BLaER1 (cell line): ENCODE measurements at regions not wholly inside any gene's neighbourhood (a gene's known extent, or its start where the extent isn't known, plus 50 kb on each side); places are given as distances from the start of the nearest gene placed in this dataset.

Experiments
- H3K27ac ChIP-seq: shearing (Covaris generic); formaldehyde crosslinking; 2 replicates; pipeline ENCODE4 v1.8.1; 2022
- H3K27me3 ChIP-seq: shearing (Covaris generic); formaldehyde crosslinking; 2 replicates; pipeline ENCODE4 v1.8.1; 2022
- H3K36me3 ChIP-seq: shearing (Covaris generic); formaldehyde crosslinking; 2 replicates; pipeline ENCODE4 v1.8.1; 2022
- H3K4me1 ChIP-seq: shearing (Covaris generic); formaldehyde crosslinking; 2 replicates; pipeline ENCODE4 v1.8.1; 2022
- H3K4me2 ChIP-seq: shearing (Covaris generic); formaldehyde crosslinking; 2 replicates; pipeline ENCODE4 v1.8.1; 2022
- H3K4me3 ChIP-seq: shearing (Covaris generic); formaldehyde crosslinking; 2 replicates; pipeline ENCODE4 v1.8.1; 2022
- H3K9ac ChIP-seq: shearing (Covaris generic); formaldehyde crosslinking; 2 replicates; pipeline ENCODE4 v1.8.1; 2022
- H3K9me3 ChIP-seq: shearing (Covaris generic); formaldehyde crosslinking; 2 replicates; pipeline ENCODE4 v1.8.1; 2022
- H4K20me1 ChIP-seq: shearing (Covaris generic); formaldehyde crosslinking; 2 replicates; pipeline ENCODE4 v1.8.1; 2022
- Cebpa-rat ChIP-seq: shearing (Covaris generic); IDR thresholded peaks from 2 replicates; pipeline ENCODE4 v1.8.1; 2022

- no peak overlapping the region for H3K9ac ChIP-seq
- H3K4me3 ChIP-seq = no peak overlapping the region
- no peak overlapping the region for H3K27ac ChIP-seq
- H3K27me3 ChIP-seq = no peaks in the 10 kb centered on the region
- TF ChIP-seq Cebpa-rat = no peak
- no peaks in the 10 kb centered on the region for H4K20me1 ChIP-seq
- H3K36me3 ChIP-seq = no peaks in the 10 kb centered on the region
- no peak overlapping the region for H3K4me2 ChIP-seq
- no peaks in the 10 kb centered on the region for H3K9me3 ChIP-seq
- peaks cover 9% of the 10 kb centered on the region for H3K4me1 ChIP-seq
These were observed 176.2 kb downstream of the PTEN start for GRCh38 chr10:88039496-88040200.

- Histone ChIP-seq H4K20me1 (no peaks in the 10 kb centered on the region), H3K27me3 (no peaks in the 10 kb centered on the region), H3K27ac (no peak overlapping the region), H3K9ac (no peak overlapping the region), H3K4me3 (no peak overlapping the region), H3K36me3 (no peaks in the 10 kb centered on the region), H3K4me1 (peaks cover 27% of the 10 kb centered on the region), H3K4me2 (no peak overlapping the region), H3K9me3 (no peaks in the 10 kb centered on the region)
- TF ChIP-seq Cebpa-rat = no peak
These were observed 178.1 kb downstream of the PTEN start for GRCh38 chr10:88041243-88042159.

- Histone ChIP-seq H3K27ac (no peak overlapping the region), H3K27me3 (no peaks in the 10 kb centered on the region)
These were observed 179.0 kb downstream of the PTEN start for GRCh38 chr10:88042160-88043100.

GRCh38 chr10:88045096-88045495, 181.7 kb downstream of the PTEN start:
- peak overlapping the region; percentile 16; the same call in 1 of the 2 replicates for H3K27ac ChIP-seq
- TF ChIP-seq Cebpa-rat = no peak
- H3K9ac ChIP-seq = no peak overlapping the region
- no peaks in the 10 kb centered on the region for H3K36me3 ChIP-seq
- H4K20me1 ChIP-seq = no peaks in the 10 kb centered on the region
- peak overlapping the region; percentile 58 for H3K4me2 ChIP-seq
- peaks cover 22% of the 10 kb centered on the region for H3K4me1 ChIP-seq
- no peak overlapping the region for H3K4me3 ChIP-seq
- no peaks in the 10 kb centered on the region for H3K9me3 ChIP-seq
- no peaks in the 10 kb centered on the region for H3K27me3 ChIP-seq

More at GRCh38 chr10:88042160-88043100, 179.0 kb downstream of the PTEN start:
- H3K4me1 ChIP-seq = peaks cover 30% of the 10 kb centered on the region
- no peaks in the 10 kb centered on the region for H3K9me3 ChIP-seq
- no peak overlapping the region for H3K4me2 ChIP-seq
- H3K9ac ChIP-seq = no peak overlapping the region
- H3K4me3 ChIP-seq = no peak overlapping the region
- no peaks in the 10 kb centered on the region for H4K20me1 ChIP-seq
- TF ChIP-seq Cebpa-rat = no peak
- H3K36me3 ChIP-seq = no peaks in the 10 kb centered on the region

- Histone ChIP-seq H3K27me3 (no peaks in the 10 kb centered on the region), H3K4me2 (peak overlapping the region; percentile 58), H3K36me3 (no peaks in the 10 kb centered on the region), H3K9ac (no peak overlapping the region), H3K9me3 (no peaks in the 10 kb centered on the region), H3K4me1 (peaks cover 22% of the 10 kb centered on the region), H3K27ac (peak overlapping the region; percentile 16; the same call in 1 of the 2 replicates), H4K20me1 (no peaks in the 10 kb centered on the region), H3K4me3 (no peak overlapping the region)
- no peak for TF ChIP-seq Cebpa-rat
These were observed 182.4 kb downstream of the PTEN start for GRCh38 chr10:88045656-88046415.

GRCh38 chr10:88047579-88047978, 184.2 kb downstream of the PTEN start:
- no peaks in the 10 kb centered on the region for H3K9me3 ChIP-seq
- no peak overlapping the region for H3K4me3 ChIP-seq
- no peak overlapping the region for H3K27ac ChIP-seq

GRCh38 chr10:88048312-88048711, 184.9 kb downstream of the PTEN start:
- no peaks in the 10 kb centered on the region for H3K36me3 ChIP-seq
- no peaks in the 10 kb centered on the region for H4K20me1 ChIP-seq
- peaks cover 22% of the 10 kb centered on the region for H3K4me1 ChIP-seq
- H3K4me3 ChIP-seq = no peak overlapping the region
- H3K4me2 ChIP-seq = no peak overlapping the region
- H3K27me3 ChIP-seq = no peaks in the 10 kb centered on the region
- no peak for TF ChIP-seq Cebpa-rat
- no peak overlapping the region for H3K9ac ChIP-seq
- H3K9me3 ChIP-seq = no peaks in the 10 kb centered on the region
- H3K27ac ChIP-seq = no peak overlapping the region

More at GRCh38 chr10:88047579-88047978, 184.2 kb downstream of the PTEN start:
- Histone ChIP-seq H3K4me2 (no peak overlapping the region), H3K36me3 (no peaks in the 10 kb centered on the region), H4K20me1 (no peaks in the 10 kb centered on the region), H3K9ac (no peak overlapping the region), H3K27me3 (no peaks in the 10 kb centered on the region), H3K4me1 (peaks cover 22% of the 10 kb centered on the region)
- TF ChIP-seq Cebpa-rat = no peak

- H3K4me2 ChIP-seq = no peak overlapping the region
- no peak for TF ChIP-seq Cebpa-rat
- H3K9me3 ChIP-seq = no peaks in the 10 kb centered on the region
- H3K27me3 ChIP-seq = no peaks in the 10 kb centered on the region
- peaks cover 22% of the 10 kb centered on the region for H3K4me1 ChIP-seq
- no peak overlapping the region for H3K9ac ChIP-seq
- no peak overlapping the region for H3K4me3 ChIP-seq
- no peaks in the 10 kb centered on the region for H4K20me1 ChIP-seq
- no peak overlapping the region for H3K27ac ChIP-seq
- no peaks in the 10 kb centered on the region for H3K36me3 ChIP-seq
These were observed 185.8 kb downstream of the PTEN start for GRCh38 chr10:88049204-88049603.

- Histone ChIP-seq H3K36me3 (no peaks in the 10 kb centered on the region), H3K4me1 (peaks cover 6% of the 10 kb centered on the region), H3K9me3 (no peaks in the 10 kb centered on the region), H3K27ac (no peak overlapping the region), H4K20me1 (no peaks in the 10 kb centered on the region), H3K4me3 (no peak overlapping the region), H3K4me2 (no peak overlapping the region), H3K9ac (no peak overlapping the region), H3K27me3 (no peaks in the 10 kb centered on the region)
- no peak for TF ChIP-seq Cebpa-rat
These were observed 194.3 kb downstream of the PTEN start for GRCh38 chr10:88057720-88058119.
